Lower leg skin (tissue), 4 donors: ENCODE measurements at regions not wholly inside any gene's neighbourhood (a gene's known extent, or its start where the extent isn't known, plus 50 kb on each side); places are given as distances from the start of the nearest gene placed in this dataset.
"Not testable (repeated sequence)": the region's sequence is repeated elsewhere in the genome, so short reads cannot be mapped to it uniquely, and the experiment has no call there.

Experiments used
- DNase-seq, 2 donors: peaks; one replicate each; pipeline ENCODE4 v3.0.0-alpha.2; 2019; ENCODE audit warnings: low spot score in 2 of 2
- H3K4me3 ChIP-seq: fragments of 200-600 bp; sonication (generic); 2 replicates; pipeline ENCODE4 v1.5.1; 2017; ENCODE audit warnings: mild to moderate bottlenecking, low read depth; ENCODE audit not compliant: poor library complexity, severe bottlenecking
- POLR2A ChIP-seq, 2 donors: fragments of 450-650 bp; IDR thresholded peaks; one replicate each; pipeline ENCODE4 v1.6.1; 2016 to 2017; ENCODE audit warnings: antibody characterized with exemption in 2 of 2, mild to moderate bottlenecking in 1 of 2, moderate library complexity in 1 of 2
- WGBS, 2 donors: methylation state at CpG; one replicate each; pipeline ENCODE4 v1.1.5; 2018; 5-methylcytosine and 5-hydroxymethylcytosine counted together
- intact Hi-C: fragments of 100-400 bp; cut with DNase I; formaldehyde crosslinking; loops from one replicate; pipeline ENCODE4 v1.15.0; 2023; ENCODE audit warnings: low total_unique reads
- TF ChIP-seq, protein P1 (sequence below), 3 donors: fragments of 450-650 bp; IDR thresholded peaks; one replicate each; pipeline ENCODE4 v1.5.1; 2016; ENCODE audit warnings: antibody characterized with exemption in 3 of 3, mild to moderate bottlenecking in 3 of 3, moderate library complexity in 2 of 3

DNA sequence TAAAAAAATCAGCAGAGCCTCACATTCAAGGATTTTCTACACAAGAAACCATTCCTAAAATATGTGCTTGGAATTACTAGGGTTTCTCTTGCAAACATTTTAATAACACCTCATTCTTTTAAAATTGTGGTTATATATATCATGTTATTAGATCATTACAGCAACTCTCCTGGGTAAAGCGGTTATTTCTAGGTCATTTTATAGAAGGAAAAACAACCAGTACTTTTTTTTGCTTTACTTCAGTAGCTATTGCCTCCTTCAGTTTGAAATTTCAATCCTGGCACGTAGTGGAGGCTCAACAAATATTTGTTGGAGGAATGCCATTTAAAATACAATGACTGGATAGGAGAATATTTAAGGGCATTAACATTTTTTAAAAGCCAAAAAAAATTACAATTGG, 220.6 kb downstream of the CDRT15L2 start:
- intact Hi-C loops, result no loop called here
- H3K4me3 ChIP-seq, result no peak overlapping the region
- WGBS, 2 donors, result 68 to 69% methylated on average over 2 of the region's 2 CpGs
- no peak for TF ChIP-seq POLR2A (IDR thresholded peaks at IDR 0.05)
- TF ChIP-seq, protein P1, sequence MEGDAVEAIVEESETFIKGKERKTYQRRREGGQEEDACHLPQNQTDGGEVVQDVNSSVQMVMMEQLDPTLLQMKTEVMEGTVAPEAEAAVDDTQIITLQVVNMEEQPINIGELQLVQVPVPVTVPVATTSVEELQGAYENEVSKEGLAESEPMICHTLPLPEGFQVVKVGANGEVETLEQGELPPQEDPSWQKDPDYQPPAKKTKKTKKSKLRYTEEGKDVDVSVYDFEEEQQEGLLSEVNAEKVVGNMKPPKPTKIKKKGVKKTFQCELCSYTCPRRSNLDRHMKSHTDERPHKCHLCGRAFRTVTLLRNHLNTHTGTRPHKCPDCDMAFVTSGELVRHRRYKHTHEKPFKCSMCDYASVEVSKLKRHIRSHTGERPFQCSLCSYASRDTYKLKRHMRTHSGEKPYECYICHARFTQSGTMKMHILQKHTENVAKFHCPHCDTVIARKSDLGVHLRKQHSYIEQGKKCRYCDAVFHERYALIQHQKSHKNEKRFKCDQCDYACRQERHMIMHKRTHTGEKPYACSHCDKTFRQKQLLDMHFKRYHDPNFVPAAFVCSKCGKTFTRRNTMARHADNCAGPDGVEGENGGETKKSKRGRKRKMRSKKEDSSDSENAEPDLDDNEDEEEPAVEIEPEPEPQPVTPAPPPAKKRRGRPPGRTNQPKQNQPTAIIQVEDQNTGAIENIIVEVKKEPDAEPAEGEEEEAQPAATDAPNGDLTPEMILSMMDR (IDR thresholded peaks at IDR 0.05), result no peak
- no peak for DNase-seq

DNA sequence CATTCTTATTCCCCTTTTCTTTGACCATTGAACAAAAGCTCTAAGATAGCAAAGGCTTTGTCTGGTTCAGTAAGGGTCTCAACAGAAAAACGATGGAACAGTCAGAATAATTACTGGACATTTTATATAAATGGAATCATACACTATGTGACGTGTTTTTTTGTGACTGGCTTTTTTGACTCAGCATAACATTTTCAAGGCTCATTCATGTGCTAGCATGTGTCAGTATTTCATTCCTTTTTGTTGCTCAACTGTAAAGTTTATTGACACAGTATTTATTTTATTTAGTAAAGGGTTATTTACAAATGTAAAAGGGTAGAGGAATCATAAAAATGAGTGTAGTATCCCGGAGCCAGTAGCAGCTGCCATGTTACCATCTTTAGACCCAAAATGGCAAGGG, 226.2 kb downstream of the CDRT15L2 start:
- intact Hi-C loops, result no loop called here
- no peak for DNase-seq
- no peak for TF ChIP-seq POLR2A (IDR thresholded peaks at IDR 0.05)
- TF ChIP-seq, protein P1 (IDR thresholded peaks at IDR 0.05), result no peak
- WGBS, 2 donors, result 63 to 66% methylated on average over 3 of the region's 3 CpGs
- H3K4me3 ChIP-seq, result no peak overlapping the region

DNA sequence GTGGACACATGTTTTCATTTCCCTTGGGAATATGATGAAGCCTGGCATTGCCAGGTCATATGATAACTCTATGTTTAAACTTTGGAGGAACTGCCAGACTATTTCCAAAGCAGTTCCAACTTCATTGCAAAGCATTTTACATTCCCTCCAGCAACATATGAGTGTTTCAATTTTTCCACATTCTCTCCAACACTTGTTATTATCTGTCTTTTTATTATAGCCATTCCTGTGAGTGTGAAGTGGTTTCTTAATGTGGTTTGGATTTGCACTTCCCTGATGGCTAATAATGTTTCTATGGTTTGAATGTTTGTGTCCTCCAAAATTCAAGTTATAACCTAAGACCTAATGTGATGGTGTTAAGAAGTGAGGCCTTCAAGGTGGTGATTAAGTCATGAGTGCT, 228.0 kb downstream of the CDRT15L2 start:
- H3K4me3 ChIP-seq, DNase-seq, intact Hi-C loops: not testable (repeated sequence)

DNA sequence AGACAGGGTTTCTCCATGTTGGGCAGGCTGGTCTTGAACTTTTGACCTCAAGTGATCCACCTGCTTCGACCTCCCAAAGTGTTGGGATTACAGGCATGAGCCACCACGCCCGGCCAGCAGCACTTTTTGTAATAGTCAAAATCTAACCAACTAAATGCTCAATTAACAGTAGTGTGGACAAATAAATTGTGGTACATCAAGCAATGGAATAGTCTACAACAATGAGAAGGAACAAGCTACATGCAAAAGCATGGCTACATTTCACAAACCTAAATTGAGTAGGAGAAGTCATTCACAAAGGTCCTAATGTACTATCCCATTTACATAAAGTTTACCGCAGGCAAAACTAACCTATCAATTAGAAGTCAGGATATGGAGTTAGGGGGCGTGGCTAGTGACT, 227.4 kb downstream of the USP22 start:
- H3K4me3 ChIP-seq, DNase-seq, intact Hi-C loops: not testable (repeated sequence)
- WGBS, 2 donors, result 85 to 93% methylated on average over 5 of the region's 5 CpGs

DNA sequence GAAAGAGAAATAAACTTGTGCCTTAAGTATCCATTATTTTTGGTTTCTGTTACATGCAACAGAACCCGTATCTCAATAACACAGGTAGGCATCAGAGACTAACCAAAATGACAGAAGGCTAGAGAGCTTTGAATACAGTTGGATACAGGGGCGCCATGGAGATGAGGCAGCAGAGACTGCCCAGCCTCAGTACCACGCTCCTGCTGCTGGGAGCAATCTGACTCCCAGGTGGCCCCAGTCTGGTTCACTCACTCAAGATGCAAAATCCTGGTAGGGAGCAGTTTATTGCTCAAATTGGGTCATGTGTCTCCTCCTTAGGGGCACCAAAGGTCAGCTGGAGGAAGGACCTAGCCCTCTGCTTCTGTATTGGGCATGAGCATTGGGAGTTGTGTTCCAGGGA, 218.9 kb downstream of the USP22 start:
- WGBS, 2 donors, result 75 to 81% methylated on average over 3 of the region's 3 CpGs
- H3K4me3 ChIP-seq, result no peak overlapping the region
- intact Hi-C loops, result no loop called here
- TF ChIP-seq POLR2A (IDR thresholded peaks at IDR 0.05), result no peak
- TF ChIP-seq, protein P1 (IDR thresholded peaks at IDR 0.05), result no peak
- DNase-seq, result no peak

DNA sequence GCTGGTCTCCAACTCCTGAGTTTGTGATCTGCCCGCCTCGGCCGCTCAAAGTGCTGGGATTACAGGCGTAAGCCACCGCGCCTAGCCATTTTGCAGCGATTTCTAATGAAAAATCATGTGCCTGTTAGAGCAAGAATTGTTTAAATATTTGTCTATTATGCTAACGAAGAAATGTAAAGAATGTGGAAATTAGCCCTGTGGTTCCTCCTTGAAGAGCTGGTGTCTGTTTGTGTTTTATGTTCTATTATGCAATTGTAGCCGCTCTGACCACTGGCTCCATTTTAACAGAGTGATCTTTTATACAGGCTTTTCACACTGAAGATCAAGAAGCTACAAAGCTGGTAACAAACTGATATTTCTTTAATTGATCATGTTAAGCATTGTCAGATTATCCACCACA, 217.3 kb downstream of the USP22 start:
- no peak overlapping the region for H3K4me3 ChIP-seq
- no peak for TF ChIP-seq POLR2A (IDR thresholded peaks at IDR 0.05)
- TF ChIP-seq, protein P1 (IDR thresholded peaks at IDR 0.05), result no peak
- intact Hi-C loops, result no loop called here
- DNase-seq, result no peak
- 85 to 91% methylated on average over 9 of the region's 9 CpGs for WGBS, 2 donors

DNA sequence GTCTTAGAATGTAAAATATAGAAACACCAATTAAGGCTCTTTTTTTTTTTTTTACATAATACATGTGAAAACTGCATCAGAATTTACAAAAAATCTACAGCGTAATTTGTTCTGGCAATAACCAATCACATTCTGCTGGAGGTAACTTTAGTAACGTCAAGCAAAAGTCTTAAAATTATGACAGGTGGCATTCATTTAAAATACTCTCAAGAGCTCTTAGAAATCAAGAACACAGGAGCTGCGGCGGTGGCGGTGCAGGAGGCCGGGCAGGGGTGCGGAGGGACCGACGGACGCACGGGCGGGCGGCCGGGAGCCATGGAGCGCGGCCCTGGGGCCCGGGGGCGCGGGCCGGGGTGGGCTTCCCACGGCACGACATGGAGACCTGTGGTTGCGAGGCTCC, 202.4 kb downstream of the USP22 start:
- DNase-seq, H3K4me3 ChIP-seq, intact Hi-C loops: not testable (repeated sequence)
- WGBS, 2 donors, result 34 to 38% methylated on average over 7 to 16 of the region's 23 CpGs

DNA sequence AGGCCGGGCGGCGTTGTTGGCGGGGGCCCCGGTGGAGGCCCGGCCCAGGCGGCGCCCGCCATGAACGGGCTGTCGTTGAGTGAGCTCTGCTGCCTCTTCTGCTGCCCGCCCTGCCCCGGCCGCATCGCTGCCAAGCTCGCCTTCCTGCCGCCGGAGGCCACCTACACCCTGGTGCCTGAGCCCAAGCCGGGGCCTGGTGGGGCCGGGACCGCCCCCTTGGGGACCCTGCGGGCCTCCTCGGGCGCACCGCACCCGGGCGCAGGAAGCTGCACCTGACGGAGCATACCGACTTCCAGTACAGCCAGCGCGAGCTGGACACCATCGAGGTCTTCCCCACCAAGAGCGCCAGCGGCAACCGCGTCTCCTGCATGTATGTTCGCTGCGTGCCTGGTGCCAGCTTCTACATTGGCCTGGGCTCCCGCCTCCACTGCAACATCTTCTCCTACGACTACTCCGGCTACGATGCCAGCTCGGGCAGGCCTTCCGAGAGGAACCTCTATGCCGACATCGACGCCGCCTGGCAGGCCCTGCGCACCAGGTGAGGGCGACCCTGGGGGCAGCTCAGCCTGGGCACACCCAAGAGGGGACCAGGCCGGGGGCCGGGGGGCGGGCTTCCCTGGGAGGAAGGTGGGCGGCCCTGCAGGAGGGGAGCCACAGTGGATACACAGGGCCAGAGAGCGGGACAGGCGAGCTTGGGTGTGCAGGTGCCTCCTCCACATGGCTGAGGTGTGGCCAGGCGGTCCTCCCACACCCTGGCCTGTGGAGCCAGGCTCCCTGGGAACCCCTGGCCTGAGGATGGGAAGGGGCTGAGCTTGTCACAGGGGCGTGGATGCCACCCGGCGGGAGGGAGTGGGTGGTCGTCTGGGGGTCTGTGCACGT, 201.6 kb downstream of the USP22 start:
- H3K4me3 ChIP-seq, DNase-seq, intact Hi-C loops: not testable (repeated sequence)
- 33 to 60% methylated on average over 6 to 39 of the region's 62 CpGs for WGBS, 2 donors

DNA sequence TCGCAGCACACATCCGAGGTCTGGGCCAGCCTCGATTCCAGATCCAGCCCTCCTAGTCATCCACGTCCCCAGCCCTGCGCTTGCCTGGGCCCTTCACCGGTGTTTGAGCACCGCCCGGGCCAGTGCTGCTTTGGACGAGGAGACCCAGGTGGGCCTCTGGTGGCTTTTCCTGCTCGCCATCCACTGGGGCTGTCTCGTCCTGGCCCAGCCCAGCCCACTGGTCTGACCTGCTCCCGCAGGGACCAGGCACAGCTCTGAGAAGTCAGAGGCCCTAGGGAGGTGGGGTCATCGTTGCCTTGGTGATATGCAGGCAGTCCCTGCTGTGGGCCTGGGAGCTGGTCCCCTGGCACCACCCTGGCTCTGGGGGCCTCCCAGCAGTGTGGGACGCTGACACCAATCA, 200.8 kb downstream of the USP22 start:
- 81 to 94% methylated on average over 5 to 6 of the region's 14 CpGs for WGBS, 2 donors
- H3K4me3 ChIP-seq, intact Hi-C loops, DNase-seq: not testable (repeated sequence)

DNA sequence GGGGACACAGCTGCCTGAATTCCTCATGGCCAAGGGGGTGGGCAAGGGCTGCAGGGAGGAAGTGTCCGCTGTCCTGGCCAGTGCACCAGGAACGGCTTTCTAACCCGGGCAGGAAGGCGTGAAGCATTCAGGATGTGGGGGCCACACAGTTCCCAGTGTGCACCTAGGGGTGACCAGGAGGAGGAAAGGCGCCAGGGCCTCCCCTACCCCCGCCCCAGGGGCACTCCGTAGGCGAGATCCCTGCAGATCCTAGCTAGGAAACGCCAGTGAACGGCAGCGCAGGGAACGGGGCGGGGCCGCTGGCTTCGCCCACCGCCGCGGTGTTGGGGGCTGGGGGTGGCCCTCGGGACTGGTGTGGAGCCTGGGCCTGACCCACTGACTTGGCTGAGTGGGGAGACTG, 199.6 kb downstream of the USP22 start:
- 45 to 47% methylated on average over 14 to 19 of the region's 19 CpGs for WGBS, 2 donors
- intact Hi-C loops, H3K4me3 ChIP-seq: not testable (repeated sequence)
- DNase-seq, result peak in 1 of 2 donors; percentile 74
